Mesenchymal stem cell (in vitro differentiated cells and primary cell): ENCODE measurements at regions not wholly inside any gene's neighbourhood (a gene's known extent, or its start where the extent isn't known, plus 50 kb on each side); places are given as distances from the start of the nearest gene placed in this dataset.

ENCODE experiments used
- DNase-seq: peaks from one replicate; pipeline ENCODE4 v3.0.0-alpha.2; 2013
- H2AFZ ChIP-seq: one replicate; pipeline ENCODE4 v1.6.1; 2013; ENCODE audit warnings: low read depth, mild to moderate bottlenecking, control low read depth, inconsistent platforms, low read length, moderate library complexity
- H2AK5ac ChIP-seq: 2 replicates; pipeline ENCODE4 v1.6.1; 2013; ENCODE audit warnings: low read length, moderate library complexity, mild to moderate bottlenecking, inconsistent platforms; ENCODE audit not compliant: severe bottlenecking
- H2BK120ac ChIP-seq: one replicate; pipeline ENCODE4 v1.6.1; 2013; ENCODE audit warnings: low read depth, mild to moderate bottlenecking, inconsistent platforms, low read length, moderate library complexity
- H2BK12ac ChIP-seq, 2 experiments: one replicate each; pipeline ENCODE4 v1.6.1; 2013; ENCODE audit warnings: inconsistent platforms in 2 of 2, low read length in 2 of 2, mild to moderate bottlenecking in 2 of 2, moderate library complexity in 2 of 2, control low read depth in 1 of 2
- H2BK15ac ChIP-seq: one replicate; pipeline ENCODE4 v1.6.1; 2013; ENCODE audit warnings: mild to moderate bottlenecking, low read depth, inconsistent platforms; ENCODE audit not compliant: poor library complexity, severe bottlenecking
- H2BK5ac ChIP-seq: 2 replicates; pipeline ENCODE4 v1.6.1; 2013; ENCODE audit warnings: low read depth, mild to moderate bottlenecking, low read length, control low read depth, inconsistent platforms; ENCODE audit not compliant: poor library complexity, severe bottlenecking
- H3K14ac ChIP-seq, 2 experiments: one replicate each; pipeline ENCODE4 v1.6.1; 2013; ENCODE audit warnings: inconsistent platforms in 2 of 2, low read length in 2 of 2, control low read depth in 1 of 2, mild to moderate bottlenecking in 1 of 2, moderate library complexity in 1 of 2
- H3K18ac ChIP-seq, 2 experiments: one replicate each; pipeline ENCODE4 v1.6.1; 2013; ENCODE audit warnings: inconsistent platforms in 2 of 2, low read length in 2 of 2, control low read depth in 1 of 2, low read depth in 1 of 2, mild to moderate bottlenecking in 1 of 2
- H3K23ac ChIP-seq, 2 experiments: one replicate each; pipeline ENCODE4 v1.6.1; 2013; ENCODE audit warnings: inconsistent platforms in 2 of 2, low read length in 2 of 2, mild to moderate bottlenecking in 2 of 2, moderate library complexity in 2 of 2, control low read depth in 1 of 2
- H3K27ac ChIP-seq: 2 replicates; pipeline ENCODE4 v1.5.1; 2013; ENCODE audit warnings: mild to moderate bottlenecking, moderate library complexity, low read length, control low read depth, inconsistent platforms; ENCODE audit not compliant: poor library complexity, severe bottlenecking
- H3K27me3 ChIP-seq, 2 experiments: 2 replicates each; pipeline versions ENCODE4 v1.6.1 to v1.7.0; 2013; ENCODE audit warnings: low read length in 2 of 2, mild to moderate bottlenecking in 2 of 2, moderate library complexity in 2 of 2, control low read depth in 1 of 2, inconsistent platforms in 1 of 2; ENCODE audit not compliant: control insufficient read depth in 1 of 2, insufficient read depth in 1 of 2
- H3K36me3 ChIP-seq, 2 experiments: 2 replicates each; pipeline versions ENCODE4 v1.6.1 to v1.7.0; 2013; ENCODE audit warnings: low read length in 2 of 2, control low read depth in 1 of 2, inconsistent platforms in 1 of 2, low read depth in 1 of 2, mild to moderate bottlenecking in 1 of 2; ENCODE audit not compliant: insufficient read depth in 2 of 2, control insufficient read depth in 1 of 2
- H3K4ac ChIP-seq, 2 experiments: one replicate each; pipeline ENCODE4 v1.6.1; 2013; ENCODE audit warnings: inconsistent platforms in 2 of 2, low read length in 2 of 2, mild to moderate bottlenecking in 2 of 2, moderate library complexity in 2 of 2, control low read depth in 1 of 2, low read depth in 1 of 2
- H3K4me1 ChIP-seq: 2 replicates; pipeline ENCODE4 v1.6.1; 2013; ENCODE audit warnings: low read depth, low read length, control low read depth; ENCODE audit not compliant: control insufficient read depth, insufficient read depth
- H3K4me2 ChIP-seq: 2 replicates; pipeline ENCODE4 v1.6.1; 2013; ENCODE audit warnings: low read length, mild to moderate bottlenecking, inconsistent platforms; ENCODE audit not compliant: poor library complexity, severe bottlenecking
- H3K4me3 ChIP-seq, 2 experiments: 2 replicates each; pipeline versions ENCODE4 v1.5.1 to v1.7.0; 2013; ENCODE audit warnings: low read length in 2 of 2, mild to moderate bottlenecking in 2 of 2, control low read depth in 1 of 2, low read depth in 1 of 2; ENCODE audit not compliant: insufficient read depth in 1 of 2
- H3K79me1 ChIP-seq: replicated peaks from 2 replicates; pipeline ENCODE4 v1.6.1; 2013; ENCODE audit warnings: mild to moderate bottlenecking, control low read depth, low read length, inconsistent platforms; ENCODE audit not compliant: poor library complexity, severe bottlenecking
- H3K9ac ChIP-seq: 2 replicates; pipeline ENCODE4 v1.7.0; 2013; ENCODE audit warnings: mild to moderate bottlenecking, low read length, moderate library complexity
- H3K9me3 ChIP-seq: 2 replicates; pipeline ENCODE4 v1.7.0; 2013; ENCODE audit warnings: mild to moderate bottlenecking, low read length; ENCODE audit not compliant: control insufficient read depth
- H4K8ac ChIP-seq: one replicate; pipeline ENCODE4 v1.6.1; 2013; ENCODE audit warnings: inconsistent platforms, mild to moderate bottlenecking, low read length, moderate library complexity
- H4K91ac ChIP-seq: one replicate; pipeline ENCODE4 v1.6.1; 2013; ENCODE audit warnings: mild to moderate bottlenecking, low read length, inconsistent platforms
- WGBS: methylation state at CpG from one replicate; pipeline ENCODE4 v1.1.7; 2013; ENCODE audit warnings: mixed read lengths; 5-methylcytosine and 5-hydroxymethylcytosine counted together

DNA sequence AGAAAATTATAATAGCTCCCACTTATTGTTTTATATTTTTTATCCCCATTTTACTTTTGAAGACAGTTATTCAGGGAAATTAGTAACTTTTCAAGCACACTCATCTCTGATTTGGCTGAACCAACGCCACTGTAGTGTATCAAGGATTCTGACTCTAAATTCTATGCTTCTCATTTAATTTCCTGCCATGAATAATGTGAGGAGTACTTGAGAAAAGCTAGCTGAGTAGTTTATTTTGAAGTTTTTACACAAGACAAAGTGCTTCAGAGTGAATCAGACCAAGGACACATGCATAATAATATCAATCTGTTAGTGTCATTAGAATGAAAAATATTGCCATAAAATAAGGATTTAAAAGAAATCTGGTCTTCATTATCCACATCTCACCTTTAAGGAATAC is 329.9 kb downstream of the SLITRK6 start:
- Histone ChIP-seq H2AK5ac (no peak overlapping the region), H2BK15ac (no peak overlapping the region), H3K18ac (no peak overlapping the region), H2BK12ac (no peak overlapping the region), H3K27me3 (no peaks in the 10 kb centered on the region), H3K27ac (no peak overlapping the region), H3K23ac (no peak overlapping the region), H2AFZ (no peak overlapping the region), H3K4ac (no peak overlapping the region), H2BK120ac (no peak overlapping the region), H3K4me3 (no peak overlapping the region), H3K79me1 (no peaks in the 10 kb centered on the region), H3K9me3 (peaks cover 3% of the 10 kb centered on the region), H4K8ac (no peak overlapping the region), H3K4me2 (no peak overlapping the region), H3K14ac (no peak overlapping the region), H3K4me1 (no peaks in the 10 kb centered on the region), H3K36me3 (no peaks in the 10 kb centered on the region), H4K91ac (no peak overlapping the region), H3K9ac (no peak overlapping the region), H2BK5ac (no peak overlapping the region)
- no peak for DNase-seq
- WGBS = no CpG with 5 or more reads among the region's 1 CpG

- Histone ChIP-seq H3K4me2 (no peak overlapping the region), H3K9me3 (peaks cover 15% of the 10 kb centered on the region), H3K23ac (no peak overlapping the region), H4K91ac (no peak overlapping the region), H3K4me1 (no peaks in the 10 kb centered on the region), H2AK5ac (no peak overlapping the region), H3K4ac (no peak overlapping the region), H3K18ac (no peak overlapping the region), H2BK15ac (no peak overlapping the region), H2BK120ac (no peak overlapping the region), H2AFZ (no peak overlapping the region), H3K36me3 (no peaks in the 10 kb centered on the region), H3K4me3 (no peak overlapping the region), H4K8ac (no peak overlapping the region), H3K79me1 (no peaks in the 10 kb centered on the region), H2BK12ac (no peak overlapping the region), H3K27me3 (no peaks in the 10 kb centered on the region), H2BK5ac (no peak overlapping the region), H3K14ac (no peak overlapping the region), H3K27ac (no peak overlapping the region), H3K9ac (no peak overlapping the region)
- 80% methylated on average over 1 of the region's 3 CpGs for WGBS
- no peak for DNase-seq
Measured at GRCh38 chr13:85462792-85463425, 336.3 kb downstream of the SLITRK6 start.

GRCh38 chr13:85461621-85462020 is 337.6 kb downstream of the SLITRK6 start:
- Histone ChIP-seq H3K4ac (no peak overlapping the region), H3K4me1 (no peaks in the 10 kb centered on the region), H3K79me1 (no peaks in the 10 kb centered on the region), H3K27ac (no peak overlapping the region), H2BK5ac (no peak overlapping the region), H2BK120ac (no peak overlapping the region), H4K8ac (no peak overlapping the region), H2AFZ (no peak overlapping the region), H2AK5ac (no peak overlapping the region), H2BK12ac (no peak overlapping the region), H3K23ac (no peak overlapping the region), H4K91ac (no peak overlapping the region), H3K4me2 (no peak overlapping the region), H2BK15ac (no peak overlapping the region), H3K4me3 (no peak overlapping the region), H3K9ac (no peak overlapping the region), H3K36me3 (no peaks in the 10 kb centered on the region), H3K14ac (no peak overlapping the region), H3K27me3 (no peaks in the 10 kb centered on the region), H3K9me3 (peaks cover 25% of the 10 kb centered on the region), H3K18ac (no peak overlapping the region)
- no peak for DNase-seq
- no CpG with 5 or more reads among the region's 1 CpG for WGBS

- no peaks in the 10 kb centered on the region for H3K79me1 ChIP-seq
- no peak overlapping the region for H2BK12ac ChIP-seq
- no peak overlapping the region for H2AFZ ChIP-seq
- H3K4me1 ChIP-seq = no peaks in the 10 kb centered on the region
- no peaks in the 10 kb centered on the region for H3K36me3 ChIP-seq
- no peak overlapping the region for H3K4ac ChIP-seq
- no peak overlapping the region for H4K91ac ChIP-seq
- H3K18ac ChIP-seq = no peak overlapping the region
- no peak overlapping the region for H3K4me2 ChIP-seq
- H2BK120ac ChIP-seq = no peak overlapping the region
- no peak overlapping the region for H2AK5ac ChIP-seq
- H3K9ac ChIP-seq = no peak overlapping the region
- no peak overlapping the region for H2BK5ac ChIP-seq
- H3K4me3 ChIP-seq = no peak overlapping the region
- no peak overlapping the region for H2BK15ac ChIP-seq
- DNase-seq = no peak
- H3K9me3 ChIP-seq = no peaks in the 10 kb centered on the region
- H3K14ac ChIP-seq = no peak overlapping the region
- H3K27me3 ChIP-seq = no peaks in the 10 kb centered on the region
- no peak overlapping the region for H3K23ac ChIP-seq
- no peak overlapping the region for H4K8ac ChIP-seq
- no peak overlapping the region for H3K27ac ChIP-seq
Measured at GRCh38 chr13:85445534-85445933, 353.7 kb downstream of the SLITRK6 start.
